ENCODE measurements at regions not wholly inside any gene's neighbourhood (a gene's known extent, or its start where the extent isn't known, plus 50 kb on each side); places are given as distances from the start of the nearest gene placed in this dataset.

GRCh38 chr16:20141956-20142355 is 68.3 kb upstream of the GPR139 start:
- no TSS peak for BruUV-seq (replicated peaks)
- no peaks in the 10 kb centered on the region for H3K36me3 Mint-ChIP-seq (ENCODE audit: insufficient read depth, unreplicated experiment)
- H3K27me3 Mint-ChIP-seq (ENCODE audit: insufficient read depth, unreplicated experiment), result peaks cover 18% of the 10 kb centered on the region

DNA sequence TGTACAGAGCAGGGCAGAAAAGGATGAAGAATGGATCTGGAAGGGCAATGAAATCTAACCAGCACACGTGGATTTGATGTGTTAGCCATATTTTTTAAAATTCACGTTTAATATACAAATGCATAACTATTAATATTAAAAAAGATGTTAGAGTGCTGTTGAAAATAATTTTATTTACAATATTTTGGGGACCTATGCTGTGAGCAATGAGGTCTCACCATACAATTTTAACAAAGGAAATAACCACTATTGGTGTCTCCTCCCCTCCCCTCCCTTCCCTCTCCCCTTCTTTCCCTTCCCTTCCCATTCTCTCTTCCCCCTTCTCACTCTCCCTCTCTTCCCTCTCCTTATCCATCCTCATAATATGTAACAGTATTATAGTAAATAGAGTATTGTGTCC is 64.2 kb upstream of the GPR139 start:
- no peak for DNase-seq
- Histone ChIP-seq H3K36me3 (ENCODE audit: control insufficient read depth, insufficient read depth, low read length) (no peaks in the 10 kb centered on the region), H3K4me1 (no peaks in the 10 kb centered on the region), H3K4me3 (ENCODE audit: low read depth, low read length) (no peak overlapping the region), H3K9me3 (no peaks in the 10 kb centered on the region), H3K27me3 (replicated peaks; ENCODE audit: control insufficient read depth, insufficient read depth, low read length) (no peaks in the 10 kb centered on the region; the same call in 1 of the 2 replicates)
- CTCF ChIA-PET, result interaction anchor here (0.6 kb wide), 1 partner anchor 9 kb away, joined by 7 read pairs; no protein-coding TSS in a partner anchor
- POLR2A ChIA-PET, result no interaction called here
- no peak overlapping the region for H3K4me3 Mint-ChIP-seq (ENCODE audit: unreplicated experiment)
- H3K9me3 Mint-ChIP-seq (ENCODE audit: unreplicated experiment), result no peaks in the 10 kb centered on the region
- intact Hi-C loops (cut with micrococcal nuclease; ENCODE audit: unreplicated experiment), result no loop called here
- H3K27me3 Mint-ChIP-seq (ENCODE audit: insufficient read depth, unreplicated experiment), result peaks cover 24% of the 10 kb centered on the region
- TF ChIP-seq CTCF (IDR thresholded peaks at IDR 0.05; ENCODE audit: insufficient read depth in 1 of 2, low read depth in 1 of 2, low read length in 1 of 2, severe bottlenecking in 1 of 2, unreplicated experiment in 1 of 2), result no peak
- H3K4me1 Mint-ChIP-seq (ENCODE audit: low read depth, unreplicated experiment), result no peaks in the 10 kb centered on the region
- BruUV-seq (replicated peaks), result no TSS peak
- H3K36me3 Mint-ChIP-seq (ENCODE audit: insufficient read depth, unreplicated experiment), result no peaks in the 10 kb centered on the region
- no peak overlapping the region for H3K27ac Mint-ChIP-seq (ENCODE audit: unreplicated experiment)

More at GRCh38 chr16:20141956-20142355, 68.3 kb upstream of the GPR139 start:
- ChIA-PET CTCF (no interaction called here), POLR2A (no interaction called here)
- no peak for TF ChIP-seq CTCF (IDR thresholded peaks at IDR 0.05; ENCODE audit: insufficient read depth in 1 of 2, low read depth in 1 of 2, low read length in 1 of 2, severe bottlenecking in 1 of 2, unreplicated experiment in 1 of 2)
- Mint-ChIP-seq H3K9me3 (ENCODE audit: unreplicated experiment) (no peaks in the 10 kb centered on the region), H3K4me1 (ENCODE audit: low read depth, unreplicated experiment) (no peaks in the 10 kb centered on the region), H3K27ac (ENCODE audit: unreplicated experiment) (no peak overlapping the region), H3K4me3 (ENCODE audit: unreplicated experiment) (no peak overlapping the region)
- no peaks in the 10 kb centered on the region; the same call in 1 of the 2 replicates for H3K27me3 ChIP-seq (replicated peaks; ENCODE audit: control insufficient read depth, insufficient read depth, low read length)
- H3K36me3 ChIP-seq (ENCODE audit: control insufficient read depth, insufficient read depth, low read length), result no peaks in the 10 kb centered on the region
- intact Hi-C loops (cut with micrococcal nuclease; ENCODE audit: unreplicated experiment), result no loop called here
- H3K9me3 ChIP-seq, result no peaks in the 10 kb centered on the region
- no peaks in the 10 kb centered on the region for H3K4me1 ChIP-seq
- no peak overlapping the region for H3K4me3 ChIP-seq (ENCODE audit: low read depth, low read length)
- no peak for DNase-seq

GRCh38 chr16:20137194-20137593 is 63.5 kb upstream of the GPR139 start:
- H3K27me3 Mint-ChIP-seq (ENCODE audit: insufficient read depth, unreplicated experiment), result peaks cover 21% of the 10 kb centered on the region
- CTCF ChIA-PET, result no interaction called here
- no peak for DNase-seq
- H3K9me3 Mint-ChIP-seq (ENCODE audit: unreplicated experiment), result no peaks in the 10 kb centered on the region
- intact Hi-C loops (cut with micrococcal nuclease; ENCODE audit: unreplicated experiment), result no loop called here
- Histone ChIP-seq H3K4me1 (no peaks in the 10 kb centered on the region), H3K9me3 (no peaks in the 10 kb centered on the region), H3K4me3 (ENCODE audit: low read depth, low read length) (no peak overlapping the region), H3K27me3 (replicated peaks; ENCODE audit: control insufficient read depth, insufficient read depth, low read length) (no peaks in the 10 kb centered on the region; the same call in 1 of the 2 replicates), H3K36me3 (ENCODE audit: control insufficient read depth, insufficient read depth, low read length) (no peaks in the 10 kb centered on the region)
- H3K36me3 Mint-ChIP-seq (ENCODE audit: insufficient read depth, unreplicated experiment), result no peaks in the 10 kb centered on the region
- H3K4me3 Mint-ChIP-seq (ENCODE audit: unreplicated experiment), result no peak overlapping the region
- TF ChIP-seq CTCF (IDR thresholded peaks at IDR 0.05; ENCODE audit: insufficient read depth in 1 of 2, low read depth in 1 of 2, low read length in 1 of 2, severe bottlenecking in 1 of 2, unreplicated experiment in 1 of 2), result no peak
- H3K4me1 Mint-ChIP-seq (ENCODE audit: low read depth, unreplicated experiment), result no peaks in the 10 kb centered on the region
- POLR2A ChIA-PET, result no interaction called here
- H3K27ac Mint-ChIP-seq (ENCODE audit: unreplicated experiment), result no peak overlapping the region
- no TSS peak for BruUV-seq (replicated peaks)

Data from Caco-2 (cell line).